ENCODE measurements at regions not wholly inside any gene's neighbourhood (a gene's known extent, or its start where the extent isn't known, plus 50 kb on each side); places are given as distances from the start of the nearest gene placed in this dataset.

GRCh38 chr12:126362964-126363363 is 1297.7 kb downstream of the AACS start:
- intact Hi-C loops (cut with DNase I) = no loop called here
- DNase-seq (no peak), ATAC-seq (no peak)

- no peak for DNase-seq
- intact Hi-C loops (cut with DNase I) = no loop called here
- ATAC-seq = no peak
Measured at GRCh38 chr12:126369487-126370463, 1304.5 kb downstream of the AACS start.

- DNase-seq = no peak
- no peak for ATAC-seq
- intact Hi-C loops (cut with DNase I) = no loop called here
Measured at GRCh38 chr12:126383506-126383905, 1318.3 kb downstream of the AACS start.

- DNase-seq (no peak), ATAC-seq (no peak)
- intact Hi-C loops (cut with DNase I) = no loop called here
Measured at GRCh38 chr12:126384026-126384564, 1318.9 kb downstream of the AACS start.

- ATAC-seq (no peak), DNase-seq (no peak)
- intact Hi-C loops (cut with DNase I) = no loop called here
Measured at GRCh38 chr12:126385785-126386184, 1320.5 kb downstream of the AACS start.

- intact Hi-C loops (cut with DNase I) = no loop called here
- peak in 1 of 2 donors; percentile 39 for ATAC-seq
- DNase-seq = no peak
Measured at GRCh38 chr12:126389220-126389841, 1324.1 kb downstream of the AACS start.

GRCh38 chr12:126389961-126390360 is 1324.7 kb downstream of the AACS start:
- ATAC-seq = no peak
- intact Hi-C loops (cut with DNase I) = no loop called here
- no peak for DNase-seq

- DNase-seq (no peak), ATAC-seq (no peak)
- intact Hi-C loops (cut with DNase I) = no loop called here
Measured at GRCh38 chr12:126390969-126391566, 1325.8 kb downstream of the AACS start.

GRCh38 chr12:126396536-126396935 is 1331.3 kb downstream of the AACS start:
- intact Hi-C loops (cut with DNase I) = no loop called here
- no peak for ATAC-seq
- no peak for DNase-seq

- DNase-seq (no peak), ATAC-seq (peak; percentile 59 to 94)
- intact Hi-C loops (cut with DNase I) = no loop called here
Measured at GRCh38 chr12:126397071-126397581, 1331.9 kb downstream of the AACS start.

- DNase-seq (no peak), ATAC-seq (no peak)
- intact Hi-C loops (cut with DNase I) = no loop called here
Measured at GRCh38 chr12:126397660-126398059, 1332.4 kb downstream of the AACS start.

GRCh38 chr12:126400831-126401230 is 1335.6 kb downstream of the AACS start:
- DNase-seq = no peak
- ATAC-seq = no peak
- intact Hi-C loops (cut with DNase I) = no loop called here

- DNase-seq (no peak), ATAC-seq (no peak)
- intact Hi-C loops (cut with DNase I) = no loop called here
Measured at GRCh38 chr12:126404293-126404881, 1339.2 kb downstream of the AACS start.

- intact Hi-C loops (cut with DNase I) = no loop called here
- no peak for DNase-seq
- ATAC-seq = no peak
Measured at GRCh38 chr12:126418400-126418799, 1353.2 kb downstream of the AACS start.

GRCh38 chr12:126419131-126419530 is 1353.9 kb downstream of the AACS start:
- ATAC-seq = no peak
- intact Hi-C loops (cut with DNase I) = no loop called here
- no peak for DNase-seq

- intact Hi-C loops (cut with DNase I) = no loop called here
- DNase-seq (no peak), ATAC-seq (no peak)
Measured at GRCh38 chr12:126424696-126425095, 1359.5 kb downstream of the AACS start.

- no peak for DNase-seq
- intact Hi-C loops (cut with DNase I) = no loop called here
- peak in 1 of 2 donors; percentile 54 for ATAC-seq
Measured at GRCh38 chr12:126425264-126425663, 1360.0 kb downstream of the AACS start.

GRCh38 chr12:126428769-126429168 is 1363.5 kb downstream of the AACS start:
- ATAC-seq = no peak
- intact Hi-C loops (cut with DNase I) = no loop called here
- DNase-seq = no peak

GRCh38 chr12:126430921-126431320 is 1365.7 kb downstream of the AACS start:
- ATAC-seq = no peak
- intact Hi-C loops (cut with DNase I) = no loop called here

More at GRCh38 chr12:126430921-126431320, 1365.7 kb downstream of the AACS start:
- no peak for DNase-seq
